Nephron progenitor cell (in vitro differentiated cells): ENCODE measurements at regions not wholly inside any gene's neighbourhood (a gene's known extent, or its start where the extent isn't known, plus 50 kb on each side); places are given as distances from the start of the nearest gene placed in this dataset.
"Not testable (repeated sequence)": the region's sequence is repeated elsewhere in the genome, so short reads cannot be mapped to it uniquely, and the experiment has no call there.

Experiments used
- DNase-seq: peaks from one replicate; pipeline ENCODE4 v3.0.0; 2021
- H3K27ac Mint-ChIP-seq: 2 replicates; pipeline ENCODE4 v1.8.0; 2021; ENCODE audit warnings: mild to moderate bottlenecking, moderate library complexity, mixed read lengths
- H3K27me3 Mint-ChIP-seq: 2 replicates; pipeline ENCODE4 v1.8.0; 2021; ENCODE audit warnings: mild to moderate bottlenecking, low read depth, mixed read lengths; ENCODE audit not compliant: poor library complexity
- H3K36me3 Mint-ChIP-seq: 2 replicates; pipeline ENCODE4 v1.8.0; 2021; ENCODE audit warnings: low read depth, mixed read lengths
- H3K4me1 Mint-ChIP-seq: 2 replicates; pipeline ENCODE4 v1.8.0; 2021; ENCODE audit warnings: mixed read lengths
- H3K4me3 Mint-ChIP-seq: 2 replicates; pipeline ENCODE4 v1.8.0; 2021; ENCODE audit warnings: mild to moderate bottlenecking, moderate library complexity, mixed read lengths
- H3K9me3 Mint-ChIP-seq: 2 replicates; pipeline ENCODE4 v1.8.0; 2021; ENCODE audit warnings: mild to moderate bottlenecking, moderate library complexity, mixed read lengths
- TF ChIP-seq, protein P1 (sequence below): fragments of 200-600 bp; sonication (generic); IDR thresholded peaks from 2 replicates; pipeline ENCODE4 v1.5.0; 2021; ENCODE audit warnings: antibody characterized with exemption

DNA sequence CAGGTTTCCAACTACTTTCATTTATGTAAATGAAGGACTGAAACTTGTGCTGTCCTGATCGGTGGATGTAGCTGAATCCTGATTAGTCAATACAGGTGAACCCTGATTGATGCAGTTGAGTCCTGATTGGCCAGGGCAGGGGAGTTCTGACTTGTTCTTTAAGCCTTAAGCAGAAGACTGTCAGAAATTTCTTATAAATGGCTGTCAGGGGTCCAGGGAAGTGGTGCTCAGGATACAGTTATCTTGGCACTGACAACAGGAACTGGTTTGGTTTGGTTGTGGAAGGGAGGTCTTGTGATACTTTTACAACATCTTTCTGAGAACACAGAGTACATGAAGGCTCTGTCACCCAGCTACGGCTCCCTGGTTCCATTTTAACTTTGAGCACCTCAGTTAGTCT lies 132.1 kb downstream of the KCNJ12 start:
- Mint-ChIP-seq H3K4me3 (no peak overlapping the region), H3K9me3 (no peaks in the 10 kb centered on the region), H3K4me1 (peaks cover 29% of the 10 kb centered on the region), H3K36me3 (no peaks in the 10 kb centered on the region), H3K27me3 (peaks cover 46% of the 10 kb centered on the region), H3K27ac (no peak overlapping the region)
- DNase-seq, result no peak
- TF ChIP-seq, protein P1, sequence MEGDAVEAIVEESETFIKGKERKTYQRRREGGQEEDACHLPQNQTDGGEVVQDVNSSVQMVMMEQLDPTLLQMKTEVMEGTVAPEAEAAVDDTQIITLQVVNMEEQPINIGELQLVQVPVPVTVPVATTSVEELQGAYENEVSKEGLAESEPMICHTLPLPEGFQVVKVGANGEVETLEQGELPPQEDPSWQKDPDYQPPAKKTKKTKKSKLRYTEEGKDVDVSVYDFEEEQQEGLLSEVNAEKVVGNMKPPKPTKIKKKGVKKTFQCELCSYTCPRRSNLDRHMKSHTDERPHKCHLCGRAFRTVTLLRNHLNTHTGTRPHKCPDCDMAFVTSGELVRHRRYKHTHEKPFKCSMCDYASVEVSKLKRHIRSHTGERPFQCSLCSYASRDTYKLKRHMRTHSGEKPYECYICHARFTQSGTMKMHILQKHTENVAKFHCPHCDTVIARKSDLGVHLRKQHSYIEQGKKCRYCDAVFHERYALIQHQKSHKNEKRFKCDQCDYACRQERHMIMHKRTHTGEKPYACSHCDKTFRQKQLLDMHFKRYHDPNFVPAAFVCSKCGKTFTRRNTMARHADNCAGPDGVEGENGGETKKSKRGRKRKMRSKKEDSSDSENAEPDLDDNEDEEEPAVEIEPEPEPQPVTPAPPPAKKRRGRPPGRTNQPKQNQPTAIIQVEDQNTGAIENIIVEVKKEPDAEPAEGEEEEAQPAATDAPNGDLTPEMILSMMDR, result no peak

DNA sequence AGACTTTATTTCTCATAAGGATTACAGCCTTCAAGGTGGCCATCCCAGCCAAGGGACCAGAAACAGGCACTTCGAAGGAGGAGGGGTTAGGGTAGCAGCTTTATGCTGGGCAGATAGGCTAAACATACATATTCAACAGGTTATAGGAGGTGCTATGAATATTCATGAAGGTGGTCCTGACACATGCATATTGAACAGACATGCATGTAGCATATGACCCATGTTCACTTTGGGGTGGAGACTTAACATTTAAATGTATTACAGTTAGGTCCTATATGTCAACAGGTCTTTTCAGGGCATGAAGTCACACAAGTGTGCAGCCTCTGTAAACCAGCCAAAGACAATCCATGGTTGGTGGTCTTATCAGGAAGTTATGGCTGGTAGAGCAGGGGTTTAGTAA lies 133.2 kb downstream of the KCNJ12 start:
- not testable (repeated sequence) for DNase-seq, H3K4me3 Mint-ChIP-seq, H3K27ac Mint-ChIP-seq, H3K9me3 Mint-ChIP-seq, H3K36me3 Mint-ChIP-seq
- peaks cover 29% of the 10 kb centered on the region for H3K4me1 Mint-ChIP-seq
- peaks cover 54% of the 10 kb centered on the region for H3K27me3 Mint-ChIP-seq

DNA sequence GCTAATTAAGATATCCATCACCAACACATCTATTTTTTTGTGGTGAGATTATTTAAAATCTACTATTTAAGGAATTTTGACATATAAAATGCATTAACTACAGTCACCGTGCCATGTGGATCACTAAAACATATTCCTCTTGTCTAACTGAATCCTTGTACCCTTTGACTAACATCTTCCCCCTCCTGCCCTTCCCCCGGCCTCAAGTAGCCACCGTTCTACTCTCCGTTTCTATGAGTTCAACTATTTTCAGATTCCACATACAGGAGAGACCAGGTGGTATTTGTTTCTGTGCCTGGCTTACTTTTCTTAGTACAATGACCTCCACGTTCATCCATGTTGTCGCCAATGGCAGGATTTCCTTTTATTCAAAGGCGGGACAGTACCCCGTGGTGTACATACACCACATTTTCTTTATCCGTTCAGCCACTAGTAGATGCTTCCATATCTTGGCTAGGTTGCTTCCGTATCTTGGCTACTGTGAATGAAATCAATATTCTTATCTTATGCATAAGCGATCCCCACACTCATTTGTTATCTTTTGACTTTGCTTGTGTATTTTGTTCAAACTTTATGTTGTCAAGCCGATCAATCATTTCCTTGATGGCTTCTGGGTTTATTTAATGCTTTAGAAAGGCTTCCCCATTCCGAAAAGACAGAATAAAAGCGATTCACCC lies 134.7 kb downstream of the KCNJ12 start:
- H3K36me3 Mint-ChIP-seq, result no peaks in the 10 kb centered on the region
- TF ChIP-seq, protein P1, result no peak
- H3K4me3 Mint-ChIP-seq, result peak overlapping the region; percentile 70
- no peak for DNase-seq
- H3K4me1 Mint-ChIP-seq, result peaks cover 29% of the 10 kb centered on the region
- no peak overlapping the region for H3K27ac Mint-ChIP-seq
- H3K9me3 Mint-ChIP-seq, result no peaks in the 10 kb centered on the region
- peaks cover 62% of the 10 kb centered on the region for H3K27me3 Mint-ChIP-seq

DNA sequence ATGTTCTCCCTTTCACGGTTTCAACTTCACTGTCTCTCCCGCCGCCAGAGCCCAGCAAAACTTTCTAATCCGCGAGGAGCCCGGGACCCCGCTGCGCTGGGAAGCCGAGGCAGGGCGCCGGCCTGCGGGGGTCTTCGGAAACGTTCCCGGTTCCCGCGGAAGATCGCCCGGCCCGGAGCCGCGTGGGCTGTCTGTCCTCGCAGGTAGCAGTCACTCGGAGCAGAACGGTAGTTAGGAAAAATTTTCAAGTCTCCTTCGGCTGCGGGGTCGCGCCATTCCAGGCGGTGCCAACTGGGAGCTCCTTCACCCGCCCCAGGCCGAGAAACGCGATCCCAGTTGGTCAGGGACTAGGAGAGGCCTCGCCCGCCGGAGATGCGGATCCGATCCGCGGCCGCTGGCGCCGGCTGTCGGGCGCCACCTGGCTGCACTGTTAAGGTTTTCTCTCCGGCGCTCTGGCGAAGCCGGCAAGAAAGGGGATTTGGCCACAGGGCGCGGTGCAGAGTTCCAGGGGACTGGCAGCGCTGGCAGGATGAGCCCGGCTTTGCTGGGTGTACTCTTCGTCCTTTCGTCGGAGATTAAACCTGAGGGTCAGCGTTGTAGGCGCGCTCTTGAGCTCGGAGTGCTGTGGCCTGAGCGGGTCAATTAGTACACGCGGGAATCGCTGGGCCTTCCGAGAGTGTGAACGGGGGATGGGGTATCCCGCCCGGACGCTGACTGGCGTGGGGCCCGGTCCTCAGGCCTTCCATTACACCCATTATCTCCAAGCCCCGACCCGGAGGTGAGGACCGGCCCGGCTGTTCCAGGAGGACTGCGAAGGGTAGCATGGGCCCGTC lies 135.4 kb downstream of the KCNJ12 start:
- peaks cover 62% of the 10 kb centered on the region for H3K27me3 Mint-ChIP-seq
- TF ChIP-seq, protein P1, result peak; percentile 72
- peak overlapping the region; percentile 70 for H3K4me3 Mint-ChIP-seq
- no peaks in the 10 kb centered on the region for H3K9me3 Mint-ChIP-seq
- DNase-seq, result peak; percentile 87
- H3K36me3 Mint-ChIP-seq, result no peaks in the 10 kb centered on the region
- no peak overlapping the region for H3K27ac Mint-ChIP-seq
- peaks cover 29% of the 10 kb centered on the region for H3K4me1 Mint-ChIP-seq

DNA sequence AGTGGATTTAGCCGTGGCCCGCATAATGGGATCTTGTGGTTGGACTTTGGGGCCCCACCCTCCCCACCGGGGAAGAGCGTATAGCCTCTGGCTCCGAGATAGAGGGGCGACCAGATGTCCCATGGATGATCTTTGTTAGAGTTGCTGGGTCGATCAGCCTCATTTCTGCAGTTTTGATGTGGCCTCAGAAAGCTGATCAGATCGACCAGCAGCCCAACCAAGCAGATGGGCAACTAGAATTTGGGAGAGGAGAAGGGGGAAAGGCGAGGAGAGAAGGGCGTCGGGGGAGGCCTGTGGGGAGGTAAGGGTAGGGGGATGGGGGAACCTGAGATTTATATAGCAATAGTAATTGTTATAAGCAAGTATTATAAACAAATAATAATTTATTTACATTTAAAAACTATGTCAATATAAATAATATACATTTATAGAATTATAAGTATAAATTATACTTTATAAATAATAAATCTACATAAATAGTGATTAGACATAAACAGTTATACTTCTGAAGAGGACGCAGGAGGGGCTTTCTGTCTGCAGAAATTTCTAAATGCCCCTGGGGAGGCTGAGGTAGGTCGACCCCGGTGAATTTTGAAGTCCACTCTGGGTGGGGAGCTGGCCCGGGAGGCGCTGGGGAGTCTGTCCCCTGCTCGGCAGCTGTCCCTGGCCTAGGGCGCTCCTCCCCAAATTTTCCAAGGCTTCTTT lies 136.3 kb downstream of the KCNJ12 start:
- H3K9me3 Mint-ChIP-seq, result no peaks in the 10 kb centered on the region
- peaks cover 65% of the 10 kb centered on the region for H3K27me3 Mint-ChIP-seq
- no peak overlapping the region for H3K4me3 Mint-ChIP-seq
- no peak for DNase-seq
- no peaks in the 10 kb centered on the region for H3K36me3 Mint-ChIP-seq
- no peak overlapping the region for H3K27ac Mint-ChIP-seq
- TF ChIP-seq, protein P1, result no peak
- peaks cover 23% of the 10 kb centered on the region for H3K4me1 Mint-ChIP-seq

DNA sequence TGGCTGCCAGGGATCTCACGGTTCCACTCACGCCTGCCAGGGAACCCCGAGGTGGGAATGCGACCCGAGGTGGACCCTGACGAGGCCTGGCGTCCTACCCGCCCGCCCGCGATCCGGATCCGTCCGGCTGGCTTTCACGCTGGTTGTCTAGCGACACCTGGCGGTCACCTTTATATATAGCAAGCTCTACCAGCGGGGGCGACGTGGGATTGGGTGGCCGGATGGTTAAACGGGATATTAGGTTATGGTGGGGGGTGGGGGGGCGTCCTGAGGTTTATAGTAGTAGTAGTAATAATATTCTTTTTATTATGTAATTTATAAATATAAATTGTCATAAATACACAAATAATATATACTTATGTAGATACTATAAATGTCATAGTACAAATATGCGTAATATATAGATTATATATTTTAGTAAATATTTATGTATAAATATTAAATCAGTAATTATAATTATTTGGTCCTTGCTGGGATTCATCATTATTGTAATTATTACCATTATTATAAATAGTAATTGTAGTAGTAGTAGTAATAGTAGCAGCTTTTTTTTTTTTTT lies 136.9 kb downstream of the KCNJ12 start:
- peaks cover 23% of the 10 kb centered on the region for H3K4me1 Mint-ChIP-seq
- DNase-seq, result peak; percentile 87
- H3K9me3 Mint-ChIP-seq, result no peaks in the 10 kb centered on the region
- H3K27me3 Mint-ChIP-seq, result peaks cover 65% of the 10 kb centered on the region
- no peaks in the 10 kb centered on the region for H3K36me3 Mint-ChIP-seq
- no peak overlapping the region for H3K4me3 Mint-ChIP-seq
- TF ChIP-seq, protein P1, result peak; percentile 79
- H3K27ac Mint-ChIP-seq, result no peak overlapping the region

DNA sequence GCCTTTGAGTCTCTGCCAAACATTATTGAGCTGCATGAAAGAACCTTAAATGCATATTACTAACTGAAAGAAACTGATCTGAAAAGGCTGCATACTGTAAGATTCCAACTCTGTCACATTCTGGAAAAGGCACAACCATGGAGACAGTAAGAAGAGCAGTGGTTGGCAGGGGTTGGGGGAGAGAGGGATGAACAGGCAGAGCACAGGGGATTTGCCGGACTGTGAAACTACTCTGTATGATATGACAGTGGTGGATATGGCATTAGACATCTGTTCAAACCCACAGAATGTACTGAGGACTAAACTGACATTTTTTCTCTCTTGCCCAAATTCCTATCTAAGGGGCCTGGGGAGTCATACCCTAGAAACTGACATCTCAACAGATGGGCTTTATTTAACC lies 138.4 kb downstream of the KCNJ12 start:
- peaks cover 18% of the 10 kb centered on the region for H3K4me1 Mint-ChIP-seq

More for the DNA sequence above, 138.4 kb downstream of the KCNJ12 start:
- not testable (repeated sequence) for H3K9me3 Mint-ChIP-seq, H3K4me3 Mint-ChIP-seq, DNase-seq, H3K36me3 Mint-ChIP-seq, H3K27ac Mint-ChIP-seq
- H3K27me3 Mint-ChIP-seq, result peaks cover 57% of the 10 kb centered on the region
